AG04450 (cell line): ENCODE measurements at regions not wholly inside any gene's neighbourhood (a gene's known extent, or its start where the extent isn't known, plus 50 kb on each side); places are given as distances from the start of the nearest gene placed in this dataset.

Experiments
- CTCF ChIA-PET: fragments of 300-600, 350-600 bp; formaldehyde crosslinking; extraction: SDS; loops from one replicate; lab custom pipeline; 2022; ENCODE audit warnings: antibody characterized with exemption, inconsistent platforms; lab: Charles Lee
- POLR2A ChIA-PET: fragments of 350-600 bp; formaldehyde crosslinking; extraction: SDS; loops from one replicate; lab custom pipeline; 2021; ENCODE audit warnings: antibody characterized with exemption, inconsistent platforms; lab: Yijun Ruan, JAX
- DNase-seq: peaks from one replicate; pipeline ENCODE4 v3.0.0-alpha.2; 2011; ENCODE audit warnings: low read depth, low spot score
- H3K27ac ChIP-seq: one replicate; pipeline ENCODE4 v1.5.1; 2012; ENCODE audit warnings: low read depth, low read length, control low read depth
- H3K27me3 ChIP-seq: one replicate; pipeline ENCODE4 v1.6.0; 2012; ENCODE audit warnings: low read length; ENCODE audit not compliant: control insufficient read depth, insufficient read depth
- H3K4me3 ChIP-seq: 2 replicates; pipeline ENCODE4 v1.5.1; 2011; ENCODE audit warnings: mild to moderate bottlenecking, low read depth, low read length, control low read depth
- H3K9me3 ChIP-seq: 2 replicates; pipeline ENCODE4 v1.5.1; 2012; ENCODE audit warnings: low read length; ENCODE audit not compliant: control insufficient read depth, insufficient read depth
- CTCF ChIP-seq: IDR thresholded peaks from 2 replicates; pipeline ENCODE4 v1.5.1; 2011; ENCODE audit warnings: low read depth, low read length, control low read depth, inconsistent platforms

GRCh38 chr17:13086142-13086769, 68.4 kb upstream of the ELAC2 start:
- Histone ChIP-seq H3K9me3 (no peaks in the 10 kb centered on the region), H3K27ac (no peak overlapping the region), H3K4me3 (no peak overlapping the region), H3K27me3 (no peaks in the 10 kb centered on the region)
- ChIA-PET POLR2A (no interaction called here), CTCF (no interaction called here)
- TF ChIP-seq CTCF: no peak
- no peak for DNase-seq

- H3K27ac ChIP-seq: no peak overlapping the region
- DNase-seq: no peak
- TF ChIP-seq CTCF: no peak
- H3K4me3 ChIP-seq: no peak overlapping the region
- ChIA-PET POLR2A (no interaction called here), CTCF (no interaction called here)
- H3K9me3 ChIP-seq: no peaks in the 10 kb centered on the region
- H3K27me3 ChIP-seq: no peaks in the 10 kb centered on the region
These were observed 67.8 kb upstream of the ELAC2 start for GRCh38 chr17:13085578-13085977.

GRCh38 chr17:13084420-13084819, 66.6 kb upstream of the ELAC2 start:
- CTCF ChIA-PET: interaction anchor here (1.2 kb wide), 1 partner anchor 54 kb away, joined by 4 read pairs; no protein-coding TSS in a partner anchor
- no peak overlapping the region for H3K4me3 ChIP-seq
- no peaks in the 10 kb centered on the region for H3K27me3 ChIP-seq
- TF ChIP-seq CTCF: no peak
- H3K9me3 ChIP-seq: no peaks in the 10 kb centered on the region
- H3K27ac ChIP-seq: no peak overlapping the region
- no peak for DNase-seq
- POLR2A ChIA-PET: no interaction called here

- H3K4me3 ChIP-seq: no peak overlapping the region
- H3K27ac ChIP-seq: no peak overlapping the region
- ChIA-PET CTCF (no interaction called here), POLR2A (no interaction called here)
- no peak for DNase-seq
- H3K27me3 ChIP-seq: no peaks in the 10 kb centered on the region
- no peak for TF ChIP-seq CTCF
- H3K9me3 ChIP-seq: no peaks in the 10 kb centered on the region
These were observed 61.0 kb upstream of the ELAC2 start for GRCh38 chr17:13078591-13079385.

GRCh38 chr17:13076905-13077304, 59.1 kb upstream of the ELAC2 start:
- H3K27ac ChIP-seq: no peak overlapping the region
- H3K9me3 ChIP-seq: no peaks in the 10 kb centered on the region
- POLR2A ChIA-PET: no interaction called here
- no peak overlapping the region for H3K4me3 ChIP-seq
- CTCF ChIA-PET: no interaction called here
- TF ChIP-seq CTCF: no peak
- no peak for DNase-seq
- no peaks in the 10 kb centered on the region for H3K27me3 ChIP-seq
